ENCODE measurements at regions not wholly inside any gene's neighbourhood (a gene's known extent, or its start where the extent isn't known, plus 50 kb on each side); places are given as distances from the start of the nearest gene placed in this dataset.

- no peak overlapping the region for H3K27ac ChIP-seq (ENCODE audit: low read depth, low read length)
- peaks cover 12% of the 10 kb centered on the region for H3K36me3 Mint-ChIP-seq (ENCODE audit: low read depth, unreplicated experiment)
- H3K4me3 Mint-ChIP-seq (ENCODE audit: unreplicated experiment), result no peak overlapping the region
- H3K4me2 ChIP-seq (ENCODE audit: low read length), result no peak overlapping the region
- no peak overlapping the region for H3K4me3 ChIP-seq (ENCODE audit: insufficient read depth, low read depth, low read length)
- H3K79me2 ChIP-seq (ENCODE audit: insufficient read depth, low read length), result no peaks in the 10 kb centered on the region
- no peak overlapping the region for H2AFZ ChIP-seq (ENCODE audit: low read depth, low read length)
- H3K27me3 Mint-ChIP-seq (ENCODE audit: low read depth, unreplicated experiment), result no peaks in the 10 kb centered on the region
- H4K20me1 ChIP-seq (ENCODE audit: insufficient read depth, low read length), result no peaks in the 10 kb centered on the region
- H3K9ac ChIP-seq (ENCODE audit: low read length), result no peak overlapping the region
- FAIRE-seq (no peak), DNase-seq (ENCODE audit: low read depth) (peak; percentile 31)
- H3K36me3 ChIP-seq (ENCODE audit: insufficient read depth, low read length), result no peaks in the 10 kb centered on the region
- H3K9me3 Mint-ChIP-seq (ENCODE audit: unreplicated experiment), result peaks cover 2% of the 10 kb centered on the region
- H3K4me1 Mint-ChIP-seq (ENCODE audit: low read depth, unreplicated experiment), result peaks cover 15% of the 10 kb centered on the region
- H3K27me3 ChIP-seq (ENCODE audit: insufficient read depth, low read length), result no peaks in the 10 kb centered on the region
- no peak for TF ChIP-seq EZH2 (IDR thresholded peaks at IDR 0.05; ENCODE audit: insufficient read depth, low read length)
- TF ChIP-seq, protein P1, sequence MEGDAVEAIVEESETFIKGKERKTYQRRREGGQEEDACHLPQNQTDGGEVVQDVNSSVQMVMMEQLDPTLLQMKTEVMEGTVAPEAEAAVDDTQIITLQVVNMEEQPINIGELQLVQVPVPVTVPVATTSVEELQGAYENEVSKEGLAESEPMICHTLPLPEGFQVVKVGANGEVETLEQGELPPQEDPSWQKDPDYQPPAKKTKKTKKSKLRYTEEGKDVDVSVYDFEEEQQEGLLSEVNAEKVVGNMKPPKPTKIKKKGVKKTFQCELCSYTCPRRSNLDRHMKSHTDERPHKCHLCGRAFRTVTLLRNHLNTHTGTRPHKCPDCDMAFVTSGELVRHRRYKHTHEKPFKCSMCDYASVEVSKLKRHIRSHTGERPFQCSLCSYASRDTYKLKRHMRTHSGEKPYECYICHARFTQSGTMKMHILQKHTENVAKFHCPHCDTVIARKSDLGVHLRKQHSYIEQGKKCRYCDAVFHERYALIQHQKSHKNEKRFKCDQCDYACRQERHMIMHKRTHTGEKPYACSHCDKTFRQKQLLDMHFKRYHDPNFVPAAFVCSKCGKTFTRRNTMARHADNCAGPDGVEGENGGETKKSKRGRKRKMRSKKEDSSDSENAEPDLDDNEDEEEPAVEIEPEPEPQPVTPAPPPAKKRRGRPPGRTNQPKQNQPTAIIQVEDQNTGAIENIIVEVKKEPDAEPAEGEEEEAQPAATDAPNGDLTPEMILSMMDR (IDR thresholded peaks at IDR 0.05; ENCODE audit: insufficient read depth, low read depth, low read length), result no peak
- H3K9me3 ChIP-seq (ENCODE audit: insufficient read depth, low read depth, low read length), result no peaks in the 10 kb centered on the region
- H3K4me1 ChIP-seq (ENCODE audit: insufficient read depth, low read length), result no peaks in the 10 kb centered on the region
- H3K27ac Mint-ChIP-seq (ENCODE audit: unreplicated experiment), result peak overlapping the region; percentile 29
Observed at GRCh38 chr1:94679332-94680038, 137.9 kb upstream of the F3 start.

DNA sequence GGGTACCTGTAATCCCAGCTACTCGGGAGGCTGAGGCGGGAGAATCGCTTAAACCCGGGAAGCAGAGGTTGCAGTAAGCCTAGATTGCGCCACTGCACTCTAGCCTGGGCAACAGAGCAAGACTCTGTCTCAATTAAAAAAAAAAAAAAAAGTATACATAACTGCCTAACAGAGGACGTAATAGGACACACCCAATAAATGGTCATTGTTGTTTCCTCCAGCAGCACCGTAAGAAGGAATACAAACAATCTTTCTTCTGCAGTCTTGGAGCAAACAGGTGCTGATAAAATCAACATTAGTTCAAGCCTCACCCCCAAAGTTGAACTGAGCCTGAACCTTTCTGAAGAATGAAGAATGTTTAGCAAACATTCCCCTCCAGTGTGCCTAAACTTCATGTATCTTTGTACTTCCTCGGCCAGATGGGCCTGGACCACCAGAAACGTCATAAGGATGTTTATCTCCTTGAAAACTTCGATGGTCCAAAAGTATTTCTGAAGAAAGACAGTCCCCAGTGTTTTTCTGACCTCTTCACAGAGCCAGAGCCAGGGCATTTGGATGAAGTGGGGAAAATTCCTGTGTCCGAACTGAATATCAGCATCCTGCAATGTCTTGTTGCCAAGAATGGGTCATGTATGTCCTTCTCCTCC lies 136.8 kb upstream of the F3 start:
- Histone ChIP-seq H3K36me3 (ENCODE audit: insufficient read depth, low read length) (no peaks in the 10 kb centered on the region), H3K9me3 (ENCODE audit: insufficient read depth, low read depth, low read length) (no peaks in the 10 kb centered on the region), H2AFZ (ENCODE audit: low read depth, low read length) (no peak overlapping the region), H3K4me3 (ENCODE audit: insufficient read depth, low read depth, low read length) (no peak overlapping the region), H3K27me3 (ENCODE audit: insufficient read depth, low read length) (no peaks in the 10 kb centered on the region), H3K4me2 (ENCODE audit: low read length) (no peak overlapping the region), H4K20me1 (ENCODE audit: insufficient read depth, low read length) (no peaks in the 10 kb centered on the region), H3K79me2 (ENCODE audit: insufficient read depth, low read length) (no peaks in the 10 kb centered on the region), H3K27ac (ENCODE audit: low read depth, low read length) (no peak overlapping the region), H3K4me1 (ENCODE audit: insufficient read depth, low read length) (no peaks in the 10 kb centered on the region), H3K9ac (ENCODE audit: low read length) (no peak overlapping the region)
- Mint-ChIP-seq H3K4me3 (ENCODE audit: unreplicated experiment) (no peak overlapping the region), H3K4me1 (ENCODE audit: low read depth, unreplicated experiment) (peaks cover 15% of the 10 kb centered on the region), H3K27me3 (ENCODE audit: low read depth, unreplicated experiment) (no peaks in the 10 kb centered on the region), H3K9me3 (ENCODE audit: unreplicated experiment) (no peaks in the 10 kb centered on the region), H3K27ac (ENCODE audit: unreplicated experiment) (no peak overlapping the region), H3K36me3 (ENCODE audit: low read depth, unreplicated experiment) (peaks cover 11% of the 10 kb centered on the region)
- TF ChIP-seq, protein P1 (IDR thresholded peaks at IDR 0.05; ENCODE audit: insufficient read depth, low read depth, low read length), result no peak
- no peak for TF ChIP-seq EZH2 (IDR thresholded peaks at IDR 0.05; ENCODE audit: insufficient read depth, low read length)
- no peak for FAIRE-seq
- no peak for DNase-seq (ENCODE audit: low read depth)

DNA sequence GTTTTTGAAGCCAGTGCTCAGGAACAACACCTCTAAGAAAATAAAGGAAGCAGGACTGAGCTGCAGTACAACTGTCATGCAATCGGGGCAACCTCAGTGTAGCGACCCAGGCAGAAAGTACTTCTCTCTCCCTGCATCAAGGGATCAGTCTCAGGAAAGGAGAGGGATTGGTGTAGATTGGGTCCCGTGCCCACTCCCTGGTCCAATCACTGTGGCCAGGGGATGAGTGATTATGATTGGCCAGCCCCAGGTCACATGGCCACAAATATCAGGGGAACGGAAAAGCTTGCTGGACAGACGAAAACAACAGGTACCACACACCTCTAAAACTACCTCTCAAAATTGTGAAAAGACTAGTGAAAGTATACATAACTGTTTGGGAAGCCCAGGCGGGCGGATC lies 136.2 kb upstream of the F3 start:
- no peak overlapping the region for H3K27ac Mint-ChIP-seq (ENCODE audit: unreplicated experiment)
- Histone ChIP-seq H3K4me2 (ENCODE audit: low read length) (no peak overlapping the region), H3K9ac (ENCODE audit: low read length) (no peak overlapping the region), H2AFZ (ENCODE audit: low read depth, low read length) (no peak overlapping the region), H3K27ac (ENCODE audit: low read depth, low read length) (no peak overlapping the region), H3K4me1 (ENCODE audit: insufficient read depth, low read length) (peaks cover 3% of the 10 kb centered on the region), H3K36me3 (ENCODE audit: insufficient read depth, low read length) (no peaks in the 10 kb centered on the region), H3K4me3 (ENCODE audit: insufficient read depth, low read depth, low read length) (no peak overlapping the region), H3K27me3 (ENCODE audit: insufficient read depth, low read length) (no peaks in the 10 kb centered on the region), H4K20me1 (ENCODE audit: insufficient read depth, low read length) (no peaks in the 10 kb centered on the region), H3K79me2 (ENCODE audit: insufficient read depth, low read length) (no peaks in the 10 kb centered on the region), H3K9me3 (ENCODE audit: insufficient read depth, low read depth, low read length) (no peaks in the 10 kb centered on the region)
- peaks cover 18% of the 10 kb centered on the region for H3K4me1 Mint-ChIP-seq (ENCODE audit: low read depth, unreplicated experiment)
- H3K9me3 Mint-ChIP-seq (ENCODE audit: unreplicated experiment), result no peaks in the 10 kb centered on the region
- H3K36me3 Mint-ChIP-seq (ENCODE audit: low read depth, unreplicated experiment), result peaks cover 10% of the 10 kb centered on the region
- H3K27me3 Mint-ChIP-seq (ENCODE audit: low read depth, unreplicated experiment), result no peaks in the 10 kb centered on the region
- H3K4me3 Mint-ChIP-seq (ENCODE audit: unreplicated experiment), result no peak overlapping the region
- DNase-seq (ENCODE audit: low read depth) (no peak), FAIRE-seq (no peak)
- no peak for TF ChIP-seq EZH2 (IDR thresholded peaks at IDR 0.05; ENCODE audit: insufficient read depth, low read length)
- TF ChIP-seq, protein P1 (IDR thresholded peaks at IDR 0.05; ENCODE audit: insufficient read depth, low read depth, low read length), result no peak
